Naive B cell (primary cell): ENCODE measurements at regions not wholly inside any gene's neighbourhood (a gene's known extent, or its start where the extent isn't known, plus 50 kb on each side); places are given as distances from the start of the nearest gene placed in this dataset.
"Not testable (repeated sequence)": the region's sequence is repeated elsewhere in the genome, so short reads cannot be mapped to it uniquely, and the experiment has no call there.

Source experiments
- ATAC-seq, 2 donors: fragments of 150-1000 bp; cut with Tn5 transposase; 2 replicates each; pipeline ENCODE4 v1.10.0; 2021; ENCODE audit warnings: low read depth in 2 of 2, mild to moderate bottlenecking in 2 of 2, moderate library complexity in 2 of 2
- DNase-seq: peaks from one replicate; pipeline ENCODE4 v3.0.0; 2022
- H3K27ac Mint-ChIP-seq, 6 donors: one replicate each; pipeline ENCODE4 v1.8.0; 2020 to 2022; ENCODE audit warnings: mild to moderate bottlenecking in 6 of 6, mixed read lengths in 6 of 6, moderate library complexity in 5 of 6, inconsistent platforms in 2 of 6
- H3K27me3 Mint-ChIP-seq, 3 donors: one replicate each; pipeline ENCODE4 v1.8.0; 2021 to 2022; ENCODE audit warnings: mixed read lengths in 3 of 3, mild to moderate bottlenecking in 1 of 3
- H3K36me3 Mint-ChIP-seq, 2 donors: one replicate each; pipeline ENCODE4 v1.8.0; 2020 to 2022; ENCODE audit warnings: mixed read lengths in 2 of 2, inconsistent platforms in 1 of 2, mild to moderate bottlenecking in 1 of 2
- H3K4me1 Mint-ChIP-seq, 3 donors: one replicate each; pipeline ENCODE4 v1.8.0; 2020 to 2022; ENCODE audit warnings: mixed read lengths in 3 of 3, inconsistent platforms in 1 of 3, mild to moderate bottlenecking in 1 of 3, moderate library complexity in 1 of 3
- H3K4me3 Mint-ChIP-seq, 8 donors: one replicate each; pipeline ENCODE4 v1.8.0; 2020 to 2022; ENCODE audit warnings: mild to moderate bottlenecking in 8 of 8, mixed read lengths in 8 of 8, moderate library complexity in 8 of 8, inconsistent platforms in 2 of 8
- H3K9me3 Mint-ChIP-seq, 7 donors: one replicate each; pipeline ENCODE4 v1.8.0; 2020 to 2022; ENCODE audit warnings: mixed read lengths in 7 of 7, mild to moderate bottlenecking in 5 of 7, inconsistent platforms in 2 of 7, moderate library complexity in 1 of 7

DNA sequence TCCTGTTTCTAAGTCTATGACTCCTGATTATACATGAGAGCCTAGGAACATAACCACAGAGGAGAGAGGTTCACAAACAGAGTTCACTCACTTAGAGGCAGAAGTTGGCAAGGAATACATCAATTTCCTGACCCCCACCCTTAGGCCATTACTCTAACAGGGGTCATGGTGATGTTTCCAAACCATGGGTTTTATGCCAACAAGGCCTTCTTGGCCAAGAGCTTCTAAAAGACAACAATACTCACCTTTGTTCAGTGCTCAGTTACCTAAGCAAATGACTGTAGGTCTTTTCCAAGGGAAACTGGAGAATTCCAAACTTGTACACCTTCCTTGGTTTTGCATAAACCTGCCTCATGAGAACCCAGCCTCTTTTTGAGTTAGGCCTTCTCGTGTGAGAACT, 52.6 kb downstream of the ERICH4 start:
- no peak overlapping the region for H3K27ac Mint-ChIP-seq
- no peak for DNase-seq
- peaks cover 6 to 11% (median 9%) of the 10 kb centered on the region in 3 donors for H3K4me1 Mint-ChIP-seq
- H3K36me3 Mint-ChIP-seq, result peaks cover 0 to 8% of the 10 kb centered on the region in 2 donors
- H3K4me3 Mint-ChIP-seq, result peak overlapping the region in 1 of 8 donors; percentile 20
- H3K27me3 Mint-ChIP-seq, result peaks cover 2 to 29% (median 29%) of the 10 kb centered on the region in 3 donors
- peaks cover 0 to 4% (median 3%) of the 10 kb centered on the region in 7 donors for H3K9me3 Mint-ChIP-seq
- no peak for ATAC-seq

- H3K9me3 Mint-ChIP-seq, result peaks cover 0 to 3% (median 0%) of the 10 kb centered on the region in 7 donors
- DNase-seq, result no peak
- no peak for ATAC-seq
- H3K4me3 Mint-ChIP-seq, result no peak overlapping the region
- H3K27ac Mint-ChIP-seq, result no peak overlapping the region
- peaks cover 6 to 9% (median 8%) of the 10 kb centered on the region in 3 donors for H3K4me1 Mint-ChIP-seq
- peaks cover 0 to 8% of the 10 kb centered on the region in 2 donors for H3K36me3 Mint-ChIP-seq
- H3K27me3 Mint-ChIP-seq, result peaks cover 27 to 56% (median 49%) of the 10 kb centered on the region in 3 donors
These were observed 56.9 kb downstream of the ERICH4 start for GRCh38 chr19:41499899-41500298.

DNA sequence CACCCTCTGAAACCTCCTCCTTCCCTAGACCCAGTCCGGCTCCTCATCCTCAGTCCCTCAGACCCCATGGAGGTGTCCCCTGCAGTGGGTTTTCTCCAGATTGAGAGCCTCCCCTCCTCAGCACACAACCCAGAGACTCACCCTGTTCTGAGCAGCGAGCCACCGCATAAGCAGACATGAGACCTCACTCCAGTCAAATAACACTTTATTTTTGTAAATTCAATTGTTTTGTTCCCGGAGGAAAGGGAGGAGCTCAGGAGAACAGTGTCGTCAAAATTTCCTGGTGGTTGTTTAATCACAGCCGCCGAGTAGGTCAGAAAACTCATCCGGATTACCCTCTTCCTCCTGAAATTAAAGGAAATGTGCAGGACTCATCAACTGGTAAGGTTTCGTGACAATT, 57.5 kb downstream of the ERICH4 start:
- peaks cover 0 to 3% (median 0%) of the 10 kb centered on the region in 7 donors for H3K9me3 Mint-ChIP-seq
- H3K4me3 Mint-ChIP-seq, result no peak overlapping the region
- peaks cover 27 to 62% (median 54%) of the 10 kb centered on the region in 3 donors for H3K27me3 Mint-ChIP-seq
- H3K27ac Mint-ChIP-seq, result peak overlapping the region in 1 of 6 donors; percentile 78
- no peak for DNase-seq
- ATAC-seq, result no peak
- H3K4me1 Mint-ChIP-seq, result peaks cover 6 to 9% (median 6%) of the 10 kb centered on the region in 3 donors
- H3K36me3 Mint-ChIP-seq, result peaks cover 0 to 8% of the 10 kb centered on the region in 2 donors

DNA sequence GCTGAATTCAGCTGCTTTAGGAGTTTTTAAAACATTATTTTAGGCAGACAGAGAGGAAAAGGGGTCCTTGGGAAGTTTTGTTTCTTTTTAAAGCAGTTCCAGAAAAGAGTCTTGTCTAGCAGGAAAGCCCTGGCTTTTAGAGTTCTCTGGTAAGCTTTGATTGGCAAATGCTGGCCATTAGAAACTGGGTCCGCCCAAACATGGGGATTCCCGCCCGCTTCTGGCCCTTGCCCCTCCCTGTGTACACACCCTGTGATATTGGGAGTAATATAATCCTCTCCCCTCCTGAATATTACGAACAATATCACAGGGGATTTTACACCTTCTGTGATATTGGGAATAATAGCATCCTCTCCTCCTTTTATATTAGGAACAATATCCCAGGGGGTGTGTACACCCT, 58.9 kb downstream of the ERICH4 start:
- Mint-ChIP-seq H3K9me3 (peaks cover 0 to 3% (median 0%) of the 10 kb centered on the region in 7 donors), H3K36me3 (peaks cover 0 to 8% of the 10 kb centered on the region in 2 donors), H3K27me3 (peaks cover 27 to 76% (median 66%) of the 10 kb centered on the region in 3 donors), H3K27ac (peak overlapping the region in 1 of 6 donors; percentile 82), H3K4me1 (peaks cover 0 to 4% (median 1%) of the 10 kb centered on the region in 3 donors), H3K4me3 (no peak overlapping the region)
- DNase-seq (no peak), ATAC-seq (no peak)

GRCh38 chr19:41505105-41505504, 62.1 kb downstream of the ERICH4 start:
- no peak for DNase-seq
- ATAC-seq, result no peak
- Mint-ChIP-seq H3K27ac (peak overlapping the region in 1 of 6 donors; percentile 81), H3K4me3 (no peak overlapping the region), H3K36me3 (no peaks in the 10 kb centered on the region), H3K4me1 (peaks cover 0 to 1% (median 0%) of the 10 kb centered on the region in 3 donors), H3K27me3 (peaks cover 27 to 63% (median 54%) of the 10 kb centered on the region in 3 donors), H3K9me3 (peaks cover 0 to 3% (median 0%) of the 10 kb centered on the region in 7 donors)

GRCh38 chr19:41510484-41510883, 65.5 kb upstream of the CEACAM21 start:
- Mint-ChIP-seq H3K36me3 (no peaks in the 10 kb centered on the region), H3K27me3 (peaks cover 11 to 48% (median 46%) of the 10 kb centered on the region in 3 donors), H3K9me3 (no peaks in the 10 kb centered on the region), H3K4me3 (no peak overlapping the region), H3K27ac (no peak overlapping the region), H3K4me1 (peaks cover 0 to under 1% (median 0%) of the 10 kb centered on the region in 3 donors)
- no peak for DNase-seq
- no peak for ATAC-seq

- H3K4me3 Mint-ChIP-seq, result no peak overlapping the region
- no peak overlapping the region for H3K27ac Mint-ChIP-seq
- no peaks in the 10 kb centered on the region for H3K36me3 Mint-ChIP-seq
- no peaks in the 10 kb centered on the region for H3K9me3 Mint-ChIP-seq
- DNase-seq (no peak), ATAC-seq (no peak)
- H3K4me1 Mint-ChIP-seq, result peaks cover 11 to 12% (median 11%) of the 10 kb centered on the region in 3 donors
- peaks cover 11 to 37% (median 34%) of the 10 kb centered on the region in 3 donors for H3K27me3 Mint-ChIP-seq
These were observed 64.3 kb upstream of the CEACAM21 start for GRCh38 chr19:41511628-41512027.

DNA sequence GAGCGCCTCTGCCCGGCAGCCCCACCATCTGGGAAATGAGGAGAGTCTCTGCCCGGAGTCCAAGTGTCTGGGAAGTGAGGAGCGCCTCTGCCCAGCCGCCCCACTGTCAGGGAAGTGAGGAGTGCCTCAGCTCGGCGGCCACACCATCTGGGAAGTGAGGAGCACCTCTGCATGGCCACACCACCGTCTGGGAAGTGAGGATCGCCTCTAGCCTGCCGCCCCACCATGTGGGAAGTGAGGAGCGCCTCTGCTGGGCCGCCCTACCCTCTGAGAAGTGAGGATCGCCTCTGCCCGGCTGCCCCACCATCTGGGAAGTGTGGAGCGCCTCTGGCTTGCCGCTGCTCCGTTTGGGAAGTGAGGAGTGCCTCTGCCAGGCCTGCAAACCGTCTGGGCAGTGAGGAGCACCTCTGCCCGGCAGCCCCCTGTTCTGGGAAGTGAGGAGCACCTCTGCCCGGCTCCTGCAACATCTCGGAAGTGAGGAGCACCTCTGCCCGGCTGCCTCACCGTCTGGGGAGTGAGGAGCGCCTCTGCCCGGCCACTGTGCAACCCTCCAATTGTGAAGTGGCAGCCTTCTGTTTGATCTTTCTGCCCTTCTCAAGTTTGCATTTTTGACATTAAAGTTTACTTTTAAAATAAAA, 60.8 kb upstream of the CEACAM21 start:
- Mint-ChIP-seq H3K36me3 (no peaks in the 10 kb centered on the region), H3K27ac (no peak overlapping the region), H3K4me1 (peaks cover 23 to 40% (median 26%) of the 10 kb centered on the region in 3 donors), H3K9me3 (no peaks in the 10 kb centered on the region), H3K27me3 (peaks cover 11 to 30% (median 20%) of the 10 kb centered on the region in 3 donors), H3K4me3 (no peak overlapping the region)
- no peak for ATAC-seq
- DNase-seq, result no peak

DNA sequence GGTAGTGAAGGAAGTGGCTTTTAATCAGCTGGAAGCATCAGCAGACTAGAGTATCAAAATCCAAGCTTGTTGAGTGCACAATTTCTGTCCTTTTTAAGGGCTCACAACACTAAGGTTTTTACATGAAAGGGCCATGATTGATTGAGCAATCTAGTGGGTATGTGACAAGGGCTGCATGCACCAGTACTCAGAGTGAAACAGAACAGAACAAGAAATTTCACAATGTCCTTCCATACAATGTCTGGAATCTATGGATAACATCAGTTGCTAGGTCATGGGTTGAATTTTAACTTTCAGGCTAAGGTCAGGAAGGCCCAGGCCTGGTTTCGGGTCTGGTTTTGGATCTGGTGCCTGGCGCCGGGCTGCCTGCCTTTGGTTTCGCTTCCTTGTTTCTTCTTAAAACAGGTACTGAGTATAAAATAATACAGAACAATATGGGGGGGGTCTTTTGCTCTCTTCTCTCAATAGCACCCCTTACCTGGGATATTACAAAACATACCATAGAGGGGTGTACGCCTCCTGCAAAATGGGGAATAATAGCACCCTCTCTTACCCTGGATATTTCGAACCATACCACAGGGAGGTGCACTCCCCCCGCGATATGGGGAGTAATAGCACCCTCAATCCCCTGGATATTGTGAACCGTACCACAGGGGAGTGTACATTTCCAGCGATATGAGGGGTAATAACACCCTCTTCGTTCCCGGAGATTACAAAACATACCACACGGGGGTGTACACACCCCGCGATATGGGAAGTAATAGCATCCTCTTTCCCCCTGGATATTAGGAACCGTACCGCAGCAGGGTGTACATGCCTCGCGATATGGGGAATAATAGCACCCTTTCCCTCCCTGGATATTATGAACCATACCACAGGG, 59.4 kb upstream of the CEACAM21 start:
- ATAC-seq, result peak; percentile 35 to 53
- peak overlapping the region; percentile 22 to 87 (median 74) for H3K4me3 Mint-ChIP-seq
- H3K9me3 Mint-ChIP-seq, H3K36me3 Mint-ChIP-seq: not testable (repeated sequence)
- peaks cover 34 to 50% (median 36%) of the 10 kb centered on the region in 3 donors for H3K4me1 Mint-ChIP-seq
- peak overlapping the region; percentile 56 to 93 (median 77) for H3K27ac Mint-ChIP-seq
- peaks cover 6 to 18% (median 10%) of the 10 kb centered on the region in 3 donors for H3K27me3 Mint-ChIP-seq
- peak; percentile 67 for DNase-seq

- Mint-ChIP-seq H3K27me3 (peaks cover 1 to 9% (median 5%) of the 10 kb centered on the region in 3 donors), H3K9me3 (no peaks in the 10 kb centered on the region), H3K36me3 (no peaks in the 10 kb centered on the region), H3K4me3 (peak overlapping the region in 1 of 8 donors; percentile 22), H3K27ac (no peak overlapping the region), H3K4me1 (peaks cover 45 to 65% (median 48%) of the 10 kb centered on the region in 3 donors)
- DNase-seq (no peak), ATAC-seq (no peak)
These were observed 57.8 kb upstream of the CEACAM21 start for GRCh38 chr19:41518141-41518540.

- peak; percentile 80 to 83 for ATAC-seq
- DNase-seq, result peak; percentile 77
- peak overlapping the region; percentile 93 to 98 (median 97) for H3K27ac Mint-ChIP-seq
- H3K36me3 Mint-ChIP-seq, H3K9me3 Mint-ChIP-seq, H3K27me3 Mint-ChIP-seq: not testable (repeated sequence)
- H3K4me3 Mint-ChIP-seq, result peak overlapping the region; percentile 83 to 95 (median 88)
- H3K4me1 Mint-ChIP-seq, result peaks cover 37 to 69% (median 47%) of the 10 kb centered on the region in 3 donors
These were observed 54.6 kb upstream of the CEACAM21 start for GRCh38 chr19:41521138-41521930.

- no peaks in the 10 kb centered on the region for H3K9me3 Mint-ChIP-seq
These were observed 53.9 kb upstream of the CEACAM21 start for GRCh38 chr19:41521931-41522555.

More at GRCh38 chr19:41521931-41522555, 53.9 kb upstream of the CEACAM21 start:
- DNase-seq (peak; percentile 58), ATAC-seq (peak; percentile 44 to 50)
- peaks cover 35 to 69% (median 40%) of the 10 kb centered on the region in 3 donors for H3K4me1 Mint-ChIP-seq
- peak overlapping the region; percentile 96 to 99 (median 98) for H3K27ac Mint-ChIP-seq
- H3K4me3 Mint-ChIP-seq, result peak overlapping the region; percentile 83 to 95 (median 90)
- H3K27me3 Mint-ChIP-seq, result no peaks in the 10 kb centered on the region
- no peaks in the 10 kb centered on the region for H3K36me3 Mint-ChIP-seq
